Neuron (in vitro differentiated cells): ENCODE measurements at regions not wholly inside any gene's neighbourhood (a gene's known extent, or its start where the extent isn't known, plus 50 kb on each side); places are given as distances from the start of the nearest gene placed in this dataset.
"Not testable (repeated sequence)": the region's sequence is repeated elsewhere in the genome, so short reads cannot be mapped to it uniquely, and the experiment has no call there.

Experiments
- H2AFZ ChIP-seq: one replicate; pipeline ENCODE4 v1.6.1; 2013; ENCODE audit warnings: low read depth, mild to moderate bottlenecking, inconsistent platforms, low read length, moderate library complexity
- H3K27me3 ChIP-seq: one replicate; pipeline ENCODE4 v1.6.1; 2013; ENCODE audit warnings: low read length; ENCODE audit not compliant: insufficient read depth
- H3K36me3 ChIP-seq: one replicate; pipeline ENCODE4 v1.6.1; 2013; ENCODE audit warnings: low read length; ENCODE audit not compliant: insufficient read depth
- H3K4me1 ChIP-seq: one replicate; pipeline ENCODE4 v1.6.1; 2013; ENCODE audit warnings: low read length; ENCODE audit not compliant: insufficient read depth
- H3K4me3 ChIP-seq: 2 replicates; pipeline ENCODE4 v1.5.1; 2013; ENCODE audit warnings: mild to moderate bottlenecking, low read length, moderate library complexity
- H3K9me3 ChIP-seq: one replicate; pipeline ENCODE4 v1.6.1; 2013; ENCODE audit warnings: low read length

- no peak overlapping the region for H3K4me3 ChIP-seq
- no peak overlapping the region for H2AFZ ChIP-seq
- H3K9me3 ChIP-seq = no peaks in the 10 kb centered on the region
- H3K36me3 ChIP-seq = no peaks in the 10 kb centered on the region
- H3K27me3 ChIP-seq = no peaks in the 10 kb centered on the region
- no peaks in the 10 kb centered on the region for H3K4me1 ChIP-seq
These were observed 225.8 kb upstream of the TCERG1L start for GRCh38 chr10:131537281-131537680.

DNA sequence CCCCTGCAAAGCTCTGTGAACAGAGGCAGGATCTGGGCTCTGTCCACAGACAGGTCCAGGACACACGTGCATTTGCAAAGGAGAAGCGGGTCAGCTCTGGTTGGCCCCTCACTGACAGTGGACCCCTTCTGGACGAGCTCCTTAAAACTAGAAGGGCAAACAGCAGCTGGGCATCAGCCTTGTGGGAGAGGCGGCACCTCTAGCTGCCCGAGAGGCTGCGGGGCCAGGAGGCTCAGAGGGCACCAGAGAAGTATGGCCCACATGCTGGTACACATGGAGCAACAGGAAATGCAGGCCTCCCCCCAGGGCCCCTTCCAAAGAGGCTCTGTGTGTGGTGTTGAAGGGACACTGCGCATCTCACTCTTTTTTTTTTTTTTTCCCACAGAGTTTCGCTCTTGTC lies 233.0 kb upstream of the TCERG1L start:
- Histone ChIP-seq H3K4me1 (no peaks in the 10 kb centered on the region), H3K4me3 (no peak overlapping the region), H2AFZ (no peak overlapping the region), H3K36me3 (no peaks in the 10 kb centered on the region), H3K9me3 (no peaks in the 10 kb centered on the region), H3K27me3 (no peaks in the 10 kb centered on the region)

DNA sequence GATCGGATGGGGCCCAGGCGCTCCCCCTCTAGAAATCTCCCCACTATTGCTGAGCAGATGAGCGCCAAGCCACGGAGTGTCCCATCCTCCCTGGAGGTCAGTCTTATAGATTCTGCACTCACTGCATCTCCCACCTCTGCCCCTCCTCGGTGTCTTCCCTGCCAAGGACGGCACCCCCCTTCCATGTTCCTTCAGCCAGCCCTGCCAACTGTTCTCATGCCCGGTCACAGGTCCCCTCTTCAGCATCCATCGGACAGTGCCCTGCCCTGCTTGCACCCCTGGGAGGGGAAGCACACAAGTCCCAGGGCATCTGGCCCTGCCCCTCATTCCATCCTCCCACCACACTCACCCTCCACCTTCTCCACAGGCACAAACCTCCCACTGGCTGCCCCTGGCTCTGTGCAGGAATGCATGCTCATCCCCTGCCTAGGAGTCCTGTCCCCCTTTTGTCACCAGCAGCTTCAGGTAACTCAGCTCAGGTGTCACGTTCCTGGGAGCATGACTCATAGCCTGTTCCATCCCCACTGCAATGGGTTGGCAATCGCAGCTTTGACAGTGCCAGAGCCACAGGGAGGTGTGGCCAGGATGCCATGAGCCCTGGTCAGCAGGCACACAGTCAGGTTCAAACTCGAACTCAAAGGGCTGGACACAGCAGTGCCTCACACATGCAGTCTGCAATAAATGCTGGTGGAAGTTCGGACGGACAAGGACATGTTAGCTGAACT lies 234.7 kb upstream of the TCERG1L start:
- Histone ChIP-seq H3K36me3 (no peaks in the 10 kb centered on the region), H3K4me3 (no peak overlapping the region), H3K9me3 (no peaks in the 10 kb centered on the region), H3K27me3 (no peaks in the 10 kb centered on the region), H3K4me1 (no peaks in the 10 kb centered on the region), H2AFZ (no peak overlapping the region)

DNA sequence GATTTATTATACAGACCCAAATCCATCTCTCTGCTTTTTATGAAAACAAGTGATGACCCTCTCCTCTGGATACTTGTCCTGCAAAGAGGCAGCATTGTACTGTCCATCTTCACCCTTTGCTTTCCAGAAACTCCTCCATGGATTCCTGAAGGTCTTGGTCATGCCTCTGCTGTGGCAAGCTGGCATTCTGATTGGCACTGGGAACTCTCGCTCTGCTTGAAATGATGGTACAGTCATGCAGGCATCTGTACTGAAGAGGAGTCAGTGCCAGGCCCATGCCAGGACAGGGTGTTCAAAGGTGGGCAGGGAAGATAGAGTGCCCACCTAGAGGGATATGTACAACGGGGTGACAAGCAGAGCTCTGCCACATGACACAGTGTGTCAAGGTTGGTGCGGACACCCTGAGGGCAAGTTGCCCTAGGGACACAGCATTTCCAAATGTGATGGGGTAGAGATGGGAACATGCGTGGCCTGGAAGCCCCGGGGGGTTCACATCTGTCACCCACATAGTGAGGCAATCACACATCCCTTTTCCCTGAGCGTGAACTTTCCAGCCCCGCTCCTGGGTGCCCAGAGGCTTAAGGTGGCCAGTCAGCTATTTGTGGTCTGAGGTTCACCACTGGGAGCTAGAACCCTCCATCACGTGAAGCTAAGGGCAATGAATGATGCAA lies 235.7 kb upstream of the TCERG1L start:
- no peaks in the 10 kb centered on the region for H3K4me1 ChIP-seq
- no peaks in the 10 kb centered on the region for H3K9me3 ChIP-seq
- no peaks in the 10 kb centered on the region for H3K36me3 ChIP-seq
- H2AFZ ChIP-seq = no peak overlapping the region
- no peak overlapping the region for H3K4me3 ChIP-seq
- no peaks in the 10 kb centered on the region for H3K27me3 ChIP-seq

GRCh38 chr10:131548176-131548575 lies 236.7 kb upstream of the TCERG1L start:
- Histone ChIP-seq H3K4me1 (no peaks in the 10 kb centered on the region), H2AFZ (no peak overlapping the region), H3K9me3 (no peaks in the 10 kb centered on the region), H3K27me3 (no peaks in the 10 kb centered on the region), H3K36me3 (no peaks in the 10 kb centered on the region), H3K4me3 (no peak overlapping the region)

- Histone ChIP-seq H3K36me3 (no peaks in the 10 kb centered on the region), H3K4me1 (no peaks in the 10 kb centered on the region), H2AFZ (no peak overlapping the region), H3K9me3 (no peaks in the 10 kb centered on the region), H3K4me3 (no peak overlapping the region), H3K27me3 (no peaks in the 10 kb centered on the region)
These were observed 237.6 kb upstream of the TCERG1L start for GRCh38 chr10:131549116-131549515.

DNA sequence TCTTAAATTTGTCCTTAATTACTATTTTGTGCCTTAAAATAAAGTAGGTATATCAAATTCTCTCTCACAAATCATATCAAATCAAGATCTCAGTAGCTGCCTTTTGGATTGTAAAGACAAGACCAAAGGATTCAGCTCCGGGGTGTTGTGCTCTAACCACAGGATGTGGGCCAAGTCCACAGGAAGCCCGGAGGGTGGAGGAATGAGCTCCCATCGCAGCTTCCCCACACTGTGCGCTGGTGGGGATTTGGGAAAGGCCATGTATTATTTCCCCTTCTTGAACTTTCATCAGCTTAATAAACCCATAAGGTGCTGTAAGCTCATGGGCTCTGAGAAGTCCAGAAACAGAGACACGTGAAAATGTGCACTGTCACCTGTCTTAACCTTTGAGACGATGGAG lies 241.6 kb upstream of the TCERG1L start:
- H3K9me3 ChIP-seq = no peaks in the 10 kb centered on the region
- H3K36me3 ChIP-seq = no peaks in the 10 kb centered on the region
- H3K4me3 ChIP-seq = no peak overlapping the region
- no peak overlapping the region for H2AFZ ChIP-seq
- no peaks in the 10 kb centered on the region for H3K4me1 ChIP-seq
- no peaks in the 10 kb centered on the region for H3K27me3 ChIP-seq

GRCh38 chr10:131553581-131553980 lies 242.1 kb upstream of the TCERG1L start:
- H3K27me3 ChIP-seq = no peaks in the 10 kb centered on the region
- no peak overlapping the region for H2AFZ ChIP-seq
- no peaks in the 10 kb centered on the region for H3K9me3 ChIP-seq
- H3K36me3 ChIP-seq = no peaks in the 10 kb centered on the region
- no peak overlapping the region for H3K4me3 ChIP-seq
- no peaks in the 10 kb centered on the region for H3K4me1 ChIP-seq

GRCh38 chr10:131554821-131555220 lies 243.3 kb upstream of the TCERG1L start:
- Histone ChIP-seq H3K4me1 (no peaks in the 10 kb centered on the region), H3K4me3 (no peak overlapping the region), H3K27me3 (peaks cover 3% of the 10 kb centered on the region), H3K9me3 (no peaks in the 10 kb centered on the region), H3K36me3 (no peaks in the 10 kb centered on the region), H2AFZ (no peak overlapping the region)

DNA sequence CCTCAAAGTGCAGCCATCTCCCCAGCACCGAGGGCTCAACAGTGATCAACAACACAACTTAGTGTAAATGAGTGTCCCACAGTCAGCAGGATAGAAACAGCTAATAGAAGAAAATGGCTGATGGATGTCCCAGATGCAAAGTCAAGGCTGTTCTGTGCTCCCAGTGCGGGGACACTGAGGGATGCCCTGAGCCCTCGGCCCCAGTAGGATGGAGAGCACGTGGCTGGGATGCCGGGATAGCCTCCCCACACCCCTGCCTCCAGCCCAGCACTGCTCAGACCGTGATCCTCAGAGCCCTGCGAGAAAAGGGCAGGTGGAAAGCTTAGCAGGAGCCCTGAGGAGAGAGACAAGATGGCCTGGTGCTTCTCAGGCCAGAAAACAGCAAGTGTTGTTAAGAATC lies 243.9 kb upstream of the TCERG1L start:
- Histone ChIP-seq H3K27me3 (peaks cover 3% of the 10 kb centered on the region), H3K4me3 (no peak overlapping the region), H3K9me3 (no peaks in the 10 kb centered on the region), H3K4me1 (no peaks in the 10 kb centered on the region), H2AFZ (no peak overlapping the region), H3K36me3 (no peaks in the 10 kb centered on the region)

DNA sequence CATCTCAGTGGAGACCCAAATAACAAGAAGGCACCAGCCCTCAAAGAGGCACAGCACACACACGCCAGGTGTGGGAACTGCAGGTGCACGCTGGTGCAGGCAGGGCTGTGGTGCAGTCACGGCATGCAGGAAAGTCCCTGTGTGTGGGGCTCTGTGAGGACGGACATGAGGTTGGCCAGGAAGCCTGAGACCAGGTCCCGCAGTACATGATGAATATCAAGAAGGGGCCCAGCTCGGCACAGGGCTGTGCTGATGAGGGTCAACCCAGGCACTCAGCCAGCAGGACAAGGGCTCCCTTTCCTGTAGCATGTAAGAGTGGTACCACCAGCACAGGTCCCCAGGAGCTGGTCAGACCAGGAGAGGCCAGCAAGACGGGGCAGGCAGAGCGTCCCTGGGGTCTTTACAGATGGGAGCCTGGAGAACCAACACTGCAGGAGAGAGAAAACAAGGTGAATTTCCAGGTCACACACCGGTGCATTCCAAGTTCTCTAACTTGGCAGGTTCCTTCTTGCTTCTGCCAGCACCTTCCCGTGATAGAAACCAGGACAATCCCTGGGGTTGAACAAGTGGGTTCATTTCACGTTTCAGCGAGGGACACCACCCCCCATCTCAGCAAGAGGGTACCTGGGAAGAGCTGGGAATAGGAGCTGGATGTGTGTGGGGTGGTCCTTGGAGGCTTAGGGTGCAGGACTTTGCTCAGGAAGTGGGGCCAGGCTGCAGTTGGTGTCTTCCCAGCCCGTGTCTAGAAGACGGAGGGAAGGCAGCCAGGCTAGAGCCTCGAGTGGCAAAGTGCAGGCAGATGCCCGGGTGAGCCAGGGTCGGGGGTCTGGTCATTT lies 244.8 kb upstream of the TCERG1L start:
- Histone ChIP-seq H3K27me3 (peaks cover 3% of the 10 kb centered on the region), H3K9me3 (no peaks in the 10 kb centered on the region)

DNA sequence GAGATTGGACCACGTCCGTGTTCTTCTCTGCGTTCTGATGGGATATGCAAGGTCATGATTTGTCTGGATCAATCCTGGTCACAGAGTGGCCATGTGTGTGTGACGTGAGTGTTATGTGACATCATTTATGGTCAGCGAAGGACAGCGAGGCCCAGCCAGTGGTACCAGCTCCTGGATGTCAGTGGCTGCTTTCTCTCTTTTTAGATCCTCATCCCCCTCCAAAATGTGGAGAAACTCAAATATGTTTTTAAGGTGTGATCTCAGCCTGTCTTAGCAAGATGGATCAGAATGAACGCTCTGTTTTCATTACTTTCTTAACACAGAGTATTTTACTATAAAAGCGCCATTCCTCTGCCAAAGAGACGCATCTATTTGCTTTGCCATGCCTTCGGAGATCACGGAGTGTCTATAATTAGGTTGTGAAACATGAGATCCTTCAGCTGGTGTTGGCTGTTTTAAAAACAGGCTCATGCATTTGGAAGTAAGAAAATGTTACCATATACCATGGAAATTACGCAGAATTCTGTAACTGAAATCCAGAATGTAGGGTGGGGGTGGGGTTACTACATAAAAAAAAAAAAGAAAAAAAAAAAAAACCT lies 245.5 kb upstream of the TCERG1L start:
- Histone ChIP-seq H3K27me3 (peaks cover 3% of the 10 kb centered on the region), H3K4me3 (no peak overlapping the region), H2AFZ (no peak overlapping the region), H3K4me1 (no peaks in the 10 kb centered on the region), H3K36me3 (no peaks in the 10 kb centered on the region), H3K9me3 (no peaks in the 10 kb centered on the region)

More for the DNA sequence above, 244.8 kb upstream of the TCERG1L start:
- Histone ChIP-seq H3K4me1 (no peaks in the 10 kb centered on the region), H3K4me3 (no peak overlapping the region), H2AFZ (no peak overlapping the region), H3K36me3 (no peaks in the 10 kb centered on the region)

- H3K9me3 ChIP-seq, H3K4me3 ChIP-seq, H3K4me1 ChIP-seq, H2AFZ ChIP-seq, H3K36me3 ChIP-seq, H3K27me3 ChIP-seq: not testable (repeated sequence)
These were observed 246.4 kb upstream of the TCERG1L start for GRCh38 chr10:131557956-131558355.
